DND-41 (cell line): ENCODE measurements at regions not wholly inside any gene's neighbourhood (a gene's known extent, or its start where the extent isn't known, plus 50 kb on each side); places are given as distances from the start of the nearest gene placed in this dataset.

ENCODE experiments used
- ATAC-seq: fragments of 200-7000 bp; cut with Tn5 transposase; 3 replicates; pipeline ENCODE4 v1.9.1; 2021; ENCODE audit warnings: low read depth; ENCODE audit not compliant: insufficient read depth
- DNase-seq: peaks from one replicate; pipeline ENCODE4 v3.0.0-alpha.2; 2020
- H2AFZ ChIP-seq: 2 replicates; pipeline ENCODE4 v1.6.0; 2012; ENCODE audit warnings: low read depth, low read length
- H3K27ac ChIP-seq: 2 replicates; pipeline ENCODE4 v1.5.1; 2012; ENCODE audit warnings: low read length, inconsistent platforms
- H3K27me3 ChIP-seq: fragments of 200-600 bp; sonication (generic); 2 replicates; pipeline ENCODE4 v1.6.0; 2012; ENCODE audit warnings: low read length, mild to moderate bottlenecking, inconsistent platforms; ENCODE audit not compliant: insufficient read depth, poor library complexity
- H3K36me3 ChIP-seq: 2 replicates; pipeline ENCODE4 v1.5.1; 2012; ENCODE audit warnings: low read length, inconsistent platforms; ENCODE audit not compliant: insufficient read depth
- H3K4me1 ChIP-seq: 2 replicates; pipeline ENCODE4 v1.5.1; 2012; ENCODE audit warnings: mild to moderate bottlenecking, low read length; ENCODE audit not compliant: insufficient read depth
- H3K4me2 ChIP-seq: 2 replicates; pipeline ENCODE4 v1.6.0; 2012; ENCODE audit warnings: mild to moderate bottlenecking, moderate library complexity, low read length, inconsistent platforms; ENCODE audit not compliant: insufficient read depth
- H3K4me3 ChIP-seq, 2 experiments: fragments of 200-600 bp in 1 of 2; shearing (Covaris generic) in 1 of 2; 2 replicates each; pipeline ENCODE4 v1.5.1; 2012 to 2016; ENCODE audit warnings: inconsistent platforms in 2 of 2, low read length in 2 of 2, mild to moderate bottlenecking in 2 of 2, low read depth in 1 of 2, moderate library complexity in 1 of 2
- H3K79me2 ChIP-seq: 2 replicates; pipeline ENCODE4 v1.6.0; 2012; ENCODE audit warnings: low read length, inconsistent platforms; ENCODE audit not compliant: insufficient read depth
- H3K9ac ChIP-seq: 2 replicates; pipeline ENCODE4 v1.6.0; 2012; ENCODE audit warnings: low read depth, mild to moderate bottlenecking, inconsistent platforms, low read length, moderate library complexity
- H3K9me3 ChIP-seq: 2 replicates; pipeline ENCODE4 v1.5.1; 2012; ENCODE audit warnings: low read length, moderate library complexity, mild to moderate bottlenecking, inconsistent platforms; ENCODE audit not compliant: insufficient read depth, severe bottlenecking
- H4K20me1 ChIP-seq: 2 replicates; pipeline ENCODE4 v1.6.0; 2012; ENCODE audit warnings: low read length; ENCODE audit not compliant: insufficient read depth
- CTCF ChIP-seq: IDR thresholded peaks from 2 replicates; pipeline ENCODE4 v1.5.1; 2012; ENCODE audit warnings: borderline replicate concordance, low read length, moderate library complexity, mild to moderate bottlenecking; ENCODE audit not compliant: poor library complexity, severe bottlenecking; ENCODE audit errors: extremely low read depth
- EZH2 ChIP-seq: IDR thresholded peaks from 3 replicates; pipeline ENCODE4 v1.6.1; 2012; ENCODE audit warnings: borderline replicate concordance, low read depth, mild to moderate bottlenecking, moderate library complexity, low read length, inconsistent platforms; ENCODE audit not compliant: severe bottlenecking

- H4K20me1 ChIP-seq = no peaks in the 10 kb centered on the region
- DNase-seq (peak; percentile 52), ATAC-seq (peak; percentile 89)
- H3K79me2 ChIP-seq = no peaks in the 10 kb centered on the region
- H3K9me3 ChIP-seq = no peaks in the 10 kb centered on the region
- H3K4me2 ChIP-seq = peak overlapping the region; percentile 36
- H3K27me3 ChIP-seq = no peaks in the 10 kb centered on the region
- H3K36me3 ChIP-seq = no peaks in the 10 kb centered on the region
- no peak overlapping the region for H3K4me3 ChIP-seq
- peak overlapping the region; percentile 24; the same call in 1 of the 2 replicates for H2AFZ ChIP-seq
- peak overlapping the region; percentile 83 for H3K27ac ChIP-seq
- no peak for TF ChIP-seq CTCF
- H3K9ac ChIP-seq = peak overlapping the region; percentile 21; the same call in 1 of the 2 replicates
- H3K4me1 ChIP-seq = peaks cover 23% of the 10 kb centered on the region
Observed at GRCh38 chr5:124856726-124857125, 110.3 kb upstream of the ZNF608 start.

GRCh38 chr5:124858612-124859011, 112.2 kb upstream of the ZNF608 start:
- H3K4me2 ChIP-seq = no peak overlapping the region

GRCh38 chr5:124859027-124859426, 112.6 kb upstream of the ZNF608 start:
- H3K9ac ChIP-seq = no peak overlapping the region
- TF ChIP-seq CTCF = no peak
- TF ChIP-seq EZH2 = no peak
- no peak overlapping the region for H2AFZ ChIP-seq
- H3K4me3 ChIP-seq = no peak overlapping the region
- no peak overlapping the region for H3K4me2 ChIP-seq
- H3K9me3 ChIP-seq = peaks cover 2% of the 10 kb centered on the region
- DNase-seq (no peak), ATAC-seq (no peak)
- no peaks in the 10 kb centered on the region for H3K36me3 ChIP-seq
- H4K20me1 ChIP-seq = no peaks in the 10 kb centered on the region
- H3K79me2 ChIP-seq = no peaks in the 10 kb centered on the region
- no peak overlapping the region for H3K27ac ChIP-seq
- H3K4me1 ChIP-seq = peaks cover 23% of the 10 kb centered on the region
- H3K27me3 ChIP-seq = no peaks in the 10 kb centered on the region

More at GRCh38 chr5:124858612-124859011, 112.2 kb upstream of the ZNF608 start:
- no peak overlapping the region for H3K9ac ChIP-seq
- no peaks in the 10 kb centered on the region for H3K27me3 ChIP-seq
- no peak overlapping the region for H3K27ac ChIP-seq
- no peak overlapping the region for H3K4me3 ChIP-seq
- H3K4me1 ChIP-seq = peaks cover 23% of the 10 kb centered on the region
- no peaks in the 10 kb centered on the region for H4K20me1 ChIP-seq
- H3K9me3 ChIP-seq = peaks cover 2% of the 10 kb centered on the region
- H2AFZ ChIP-seq = no peak overlapping the region
- H3K79me2 ChIP-seq = no peaks in the 10 kb centered on the region
- TF ChIP-seq EZH2 (no peak), CTCF (no peak)
- no peaks in the 10 kb centered on the region for H3K36me3 ChIP-seq
- DNase-seq (no peak), ATAC-seq (no peak)

- Histone ChIP-seq H3K27ac (no peak overlapping the region), H4K20me1 (no peaks in the 10 kb centered on the region), H3K4me1 (peaks cover 23% of the 10 kb centered on the region), H3K9ac (no peak overlapping the region), H3K27me3 (no peaks in the 10 kb centered on the region), H3K4me2 (no peak overlapping the region), H3K4me3 (no peak overlapping the region), H3K79me2 (no peaks in the 10 kb centered on the region), H2AFZ (no peak overlapping the region), H3K36me3 (no peaks in the 10 kb centered on the region), H3K9me3 (peaks cover 2% of the 10 kb centered on the region)
- TF ChIP-seq CTCF (no peak), EZH2 (no peak)
- no peak for ATAC-seq
- no peak for DNase-seq
Observed at GRCh38 chr5:124859556-124860290, 113.3 kb upstream of the ZNF608 start.
